HS-5 (cell line): ENCODE measurements at regions not wholly inside any gene's neighbourhood (a gene's known extent, or its start where the extent isn't known, plus 50 kb on each side); places are given as distances from the start of the nearest gene placed in this dataset.

ENCODE experiments used
- DNase-seq: peaks from one replicate; pipeline ENCODE4 v3.0.0-alpha.2; 2012; ENCODE audit warnings: low read depth

DNA sequence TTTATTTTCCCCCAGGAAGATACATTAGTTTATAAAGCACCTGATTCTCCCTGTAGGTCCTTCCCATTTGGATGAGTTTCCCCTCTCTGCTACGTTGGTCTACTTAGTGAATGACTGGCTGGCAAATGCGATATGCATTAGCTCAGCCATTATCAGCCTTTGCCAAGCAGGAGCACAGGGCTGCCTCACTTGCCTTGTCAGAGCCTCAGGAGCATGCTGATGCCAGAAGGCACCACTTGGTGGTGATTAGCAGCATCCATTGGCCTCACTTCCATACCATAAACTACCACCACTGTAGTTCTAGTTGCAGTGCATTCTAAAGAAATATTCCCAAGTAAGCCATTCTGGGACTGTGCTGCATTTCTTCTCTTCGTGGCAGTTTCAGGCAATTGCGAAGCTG lies 442.8 kb upstream of the CHST9 start:
- DNase-seq = no peak

DNA sequence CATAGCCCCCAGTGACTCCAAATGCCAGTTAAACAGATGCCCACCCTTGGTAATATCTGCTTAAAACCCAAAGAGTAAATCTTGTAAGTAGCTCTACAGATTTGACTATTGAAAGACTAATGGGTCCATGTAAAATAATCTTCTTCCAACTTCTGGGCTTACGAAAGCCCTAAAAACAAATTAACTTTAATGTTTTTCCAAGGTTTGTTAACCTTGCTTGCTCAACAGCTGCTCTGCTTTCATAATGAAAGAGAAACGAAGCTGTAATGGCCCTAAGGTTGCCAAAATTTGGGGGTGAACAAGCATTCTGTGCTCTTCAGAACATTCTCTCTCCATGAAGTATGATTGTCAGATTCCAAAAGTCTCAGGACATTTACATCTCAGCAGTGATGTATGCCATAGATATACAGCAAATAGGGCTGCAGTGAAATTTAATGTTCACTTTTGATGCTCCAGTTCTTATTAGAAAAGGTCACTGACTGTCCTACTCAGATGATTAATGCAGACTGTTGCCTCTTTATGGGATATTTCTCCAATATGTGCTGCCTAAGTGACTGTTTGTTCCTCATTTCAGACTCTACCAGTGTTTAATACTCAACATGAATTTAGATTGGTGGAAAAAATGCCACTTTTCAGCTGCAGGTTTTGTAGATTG lies 436.3 kb upstream of the CHST9 start:
- no peak for DNase-seq

- no peak for DNase-seq
Measured at GRCh38 chr18:27619906-27620305, 434.8 kb upstream of the CHST9 start.

DNA sequence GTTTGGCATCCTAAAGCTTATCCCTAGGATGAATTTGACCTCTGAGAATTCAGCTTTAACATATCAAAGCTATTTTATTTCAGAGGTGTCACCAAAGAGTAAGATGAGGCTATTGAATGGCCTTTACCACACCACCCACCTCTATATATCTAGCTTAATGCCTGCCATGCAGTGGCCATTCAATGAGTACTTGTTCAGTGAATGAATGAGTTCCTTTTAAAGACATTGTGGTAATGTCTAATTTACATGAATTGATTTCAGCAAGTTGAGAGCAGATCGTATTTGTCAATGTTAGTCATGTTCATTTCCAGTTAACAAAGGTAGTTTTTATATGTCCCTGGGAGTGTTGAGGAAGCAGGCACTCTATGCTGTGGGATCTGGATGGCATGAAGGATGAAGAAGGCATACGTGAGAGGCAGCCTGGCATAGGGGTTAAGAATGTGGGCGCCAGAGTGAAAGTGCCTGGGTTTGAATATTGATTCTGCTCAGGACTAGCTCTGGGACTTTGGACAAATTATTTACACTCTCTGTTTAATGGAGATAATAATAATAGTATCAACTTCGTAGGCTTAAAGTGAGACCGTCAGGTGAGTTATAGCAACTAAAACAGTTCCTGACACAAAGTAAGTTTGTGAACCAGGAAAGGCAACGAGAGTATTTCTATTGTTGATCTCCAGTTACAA lies 434.1 kb upstream of the CHST9 start:
- DNase-seq = no peak

DNA sequence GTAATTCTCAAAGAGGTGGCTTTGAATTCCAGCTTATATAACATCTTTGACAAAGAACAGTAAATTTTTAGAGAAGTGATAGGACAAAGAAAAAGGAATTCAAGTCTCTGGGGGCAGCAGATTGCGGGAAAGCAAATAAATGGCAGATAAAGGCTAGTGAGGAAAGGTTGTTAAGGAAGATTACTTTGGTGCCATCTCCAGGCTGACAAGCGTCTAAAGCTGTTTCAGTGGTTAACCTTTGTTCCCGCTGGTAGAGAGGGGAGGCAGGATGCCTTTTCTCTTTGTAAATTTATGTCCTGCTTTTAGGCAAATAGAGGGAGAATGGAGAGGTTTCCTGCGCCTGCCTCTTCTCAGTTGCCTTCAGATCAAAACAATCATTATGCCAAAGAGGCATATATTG lies 431.2 kb upstream of the CHST9 start:
- no peak for DNase-seq

DNA sequence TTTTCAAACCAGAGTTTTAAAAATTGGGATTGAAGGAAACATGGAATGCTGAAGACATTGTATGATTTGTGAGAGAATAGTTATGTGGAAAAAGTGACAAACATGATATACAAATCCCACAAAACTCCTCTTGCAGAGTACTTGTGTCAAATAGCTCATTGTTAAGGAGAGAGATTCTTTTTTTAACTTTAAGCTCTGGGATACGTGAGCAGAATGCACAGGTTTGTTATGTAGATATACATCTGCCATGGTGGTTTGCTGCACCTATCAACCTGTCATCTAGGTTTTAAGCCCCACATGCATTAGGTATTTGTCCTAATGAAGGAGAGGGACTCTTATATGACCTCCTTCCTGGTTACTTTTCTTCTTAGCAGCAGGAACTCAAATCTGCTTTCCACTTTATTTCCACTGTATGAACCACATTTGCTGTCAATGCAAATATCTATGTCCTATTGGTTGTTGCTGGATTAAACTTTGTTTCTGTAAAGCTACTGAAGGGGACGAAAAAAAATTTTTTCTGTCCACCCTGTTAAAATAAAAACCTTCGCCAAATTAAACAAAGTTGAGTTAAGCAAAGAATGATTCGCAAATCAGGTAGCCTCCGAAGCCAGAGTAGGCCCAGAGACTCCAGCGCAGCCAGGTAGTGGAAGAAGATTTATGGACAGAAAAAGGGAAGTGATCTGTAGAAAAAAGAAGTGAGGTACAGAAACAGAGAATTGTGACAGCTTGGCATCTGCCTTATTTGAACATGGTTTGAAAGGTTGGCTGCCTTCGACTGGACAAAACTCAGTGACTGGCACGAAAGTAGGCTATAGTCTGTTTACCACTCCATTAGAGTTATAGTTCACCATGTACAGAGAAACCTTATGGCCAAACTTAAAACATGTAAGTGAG lies 430.1 kb upstream of the CHST9 start:
- DNase-seq = no peak

DNA sequence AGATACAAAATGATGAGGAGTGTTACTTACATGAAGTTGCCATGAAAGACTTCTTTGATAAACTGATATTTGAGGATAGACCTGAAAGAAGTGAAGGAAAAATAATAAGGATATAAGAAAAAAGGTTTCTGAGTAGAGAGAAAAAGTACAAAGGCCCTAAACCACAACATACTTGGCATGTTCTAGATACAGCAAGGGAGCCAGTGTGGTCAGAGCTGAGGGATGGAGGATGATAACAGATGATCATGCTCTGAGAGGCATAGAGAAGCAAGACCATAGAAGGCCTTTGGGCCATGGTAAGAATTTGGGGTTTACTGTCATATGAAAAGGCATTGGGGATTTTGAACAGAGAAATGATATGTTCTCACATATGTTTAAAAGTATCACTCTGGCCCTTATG lies 424.1 kb upstream of the CHST9 start:
- no peak for DNase-seq

- no peak for DNase-seq
Measured at GRCh38 chr18:27608742-27609141, 423.6 kb upstream of the CHST9 start.

DNA sequence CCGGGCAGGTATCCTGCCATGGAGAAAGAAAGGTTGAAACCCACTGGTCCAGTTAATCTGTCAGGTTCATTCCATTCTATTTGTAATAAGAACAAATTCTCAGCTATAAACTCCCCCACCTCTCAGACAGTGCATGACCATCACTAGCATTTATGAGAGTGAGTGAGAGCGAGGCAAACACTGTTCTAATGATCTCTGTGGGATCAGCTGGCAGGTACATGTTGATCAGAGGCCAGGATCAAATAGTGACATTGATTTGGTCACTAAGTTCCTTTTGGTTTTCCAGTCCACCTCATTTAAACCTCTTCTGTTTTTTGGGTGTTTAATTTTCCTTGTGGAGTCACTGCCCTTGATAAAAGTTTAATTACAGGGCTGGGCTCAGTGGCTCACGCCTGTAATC lies 423.1 kb upstream of the CHST9 start:
- no peak for DNase-seq

- no peak for DNase-seq
Measured at GRCh38 chr18:27606741-27607140, 421.6 kb upstream of the CHST9 start.

GRCh38 chr18:27605107-27605834 lies 420.2 kb upstream of the CHST9 start:
- peak; percentile 26 for DNase-seq

DNA sequence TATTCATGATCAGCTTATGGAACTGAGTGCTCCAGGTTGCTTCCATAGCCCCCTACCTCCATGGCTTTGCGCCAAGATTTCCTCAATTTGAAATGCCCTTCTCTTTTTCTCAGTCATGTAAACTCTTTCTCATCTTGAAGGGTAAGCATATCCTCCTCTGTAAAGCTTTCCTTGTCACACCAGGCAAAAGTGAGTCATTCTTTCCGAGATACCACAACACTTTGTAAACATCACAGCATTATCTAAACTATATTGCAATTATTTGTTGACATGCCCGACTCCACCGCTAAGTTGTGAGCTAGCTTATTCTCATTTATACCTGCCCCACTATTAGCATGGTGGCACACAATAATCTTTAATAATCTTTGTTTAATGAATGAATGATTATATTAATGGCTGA lies 419.5 kb upstream of the CHST9 start:
- no peak for DNase-seq

DNA sequence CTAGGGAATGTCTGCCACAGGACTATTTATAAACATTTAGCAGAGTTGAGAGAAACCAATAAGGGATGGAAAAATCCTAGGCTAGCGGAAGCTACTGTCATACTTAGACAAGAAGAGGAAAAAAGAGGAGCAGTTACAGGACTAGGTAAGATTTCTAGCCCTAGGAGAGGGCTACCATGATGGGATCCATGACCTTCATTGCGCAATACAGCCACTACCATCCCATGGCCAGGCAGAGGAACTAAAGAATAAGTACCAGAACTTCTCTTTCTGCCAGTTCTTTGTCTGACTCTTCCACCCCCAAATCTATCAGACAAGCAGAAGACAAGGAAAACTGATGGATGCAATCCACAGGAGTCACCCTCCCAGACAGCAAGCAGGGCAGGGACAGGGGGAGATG lies 417.0 kb upstream of the CHST9 start:
- DNase-seq = no peak

DNA sequence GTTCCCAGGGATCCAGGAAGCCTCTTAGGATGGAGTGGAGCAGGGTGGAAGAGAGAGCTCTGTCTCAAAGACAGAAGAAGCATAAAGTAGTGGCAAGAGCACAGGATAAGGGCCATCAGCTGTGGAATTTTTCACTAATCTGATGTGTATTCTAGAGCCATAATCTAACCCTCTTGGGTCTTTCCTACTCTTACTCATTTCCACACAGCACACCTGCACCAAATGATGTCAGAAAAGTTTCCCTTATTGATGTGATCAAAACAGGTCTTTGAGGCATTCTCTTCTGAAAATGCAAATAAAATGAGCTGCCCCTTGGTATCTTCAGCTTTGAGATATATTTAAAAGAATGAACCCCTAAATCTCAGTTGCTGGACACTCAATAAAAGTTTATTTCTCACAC lies 415.1 kb upstream of the CHST9 start:
- DNase-seq = no peak

GRCh38 chr18:27599202-27599829 lies 414.2 kb upstream of the CHST9 start:
- peak; percentile 8 for DNase-seq

DNA sequence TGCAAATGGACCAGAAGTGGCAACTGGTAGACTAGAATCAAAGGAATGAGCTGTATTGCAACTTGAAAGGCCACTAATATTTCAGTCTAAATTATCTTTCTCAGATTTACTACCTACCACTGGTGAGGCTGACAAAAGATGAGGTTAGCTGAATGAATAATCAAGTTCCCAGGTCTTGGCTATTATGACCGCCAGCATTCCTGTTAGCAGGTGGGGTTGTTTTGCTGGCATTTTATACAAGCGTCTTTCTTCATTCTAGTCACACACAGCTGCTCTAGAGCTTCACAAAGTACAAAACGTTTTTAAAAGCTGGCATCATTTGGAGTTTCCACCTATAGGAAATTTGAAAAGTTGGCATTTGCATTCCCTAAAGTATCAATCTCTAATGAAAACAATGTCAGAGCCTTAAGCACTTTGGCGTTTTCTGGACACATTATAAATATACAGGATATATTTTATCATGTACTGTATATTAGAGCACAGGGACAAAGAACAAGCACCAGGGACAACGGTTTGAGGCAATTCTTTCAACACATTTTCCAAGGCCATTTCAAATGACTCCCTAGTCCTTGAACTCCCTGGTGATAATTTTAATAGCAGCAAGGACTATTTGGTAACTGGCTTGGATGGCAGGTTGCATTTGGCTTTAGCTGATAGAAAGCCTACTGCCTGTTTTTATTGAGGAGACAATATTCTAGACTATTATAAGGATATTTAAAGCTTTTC lies 410.2 kb upstream of the CHST9 start:
- no peak for DNase-seq

DNA sequence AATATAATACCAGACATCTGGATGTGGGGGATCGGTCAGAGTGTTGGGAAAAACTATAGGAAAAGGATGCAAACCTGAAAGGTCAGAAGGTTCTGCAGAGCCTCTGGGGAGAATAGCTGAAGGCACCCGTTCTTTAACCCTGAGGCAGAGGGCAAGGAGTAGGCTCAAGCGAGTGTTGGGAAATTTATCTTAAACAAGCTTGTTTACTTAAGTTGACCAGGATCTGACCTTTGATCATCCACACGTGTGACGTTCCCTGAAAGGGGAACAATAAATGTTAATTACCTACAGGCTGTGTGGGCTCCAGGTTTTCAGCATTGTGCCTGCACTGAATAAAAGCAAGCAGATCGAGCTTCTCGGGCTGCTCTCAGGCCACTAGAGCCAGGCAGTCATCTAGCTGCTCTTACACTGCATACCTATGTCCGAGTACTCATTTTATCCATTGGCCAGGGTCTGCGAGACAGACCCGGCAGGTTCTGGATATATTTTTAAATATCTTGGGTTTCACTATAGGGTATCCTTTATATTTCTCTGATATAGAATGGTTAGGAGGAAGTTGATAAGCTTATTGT lies 400.6 kb upstream of the CHST9 start:
- no peak for DNase-seq

GRCh38 chr18:27583466-27583865 lies 398.4 kb upstream of the CHST9 start:
- DNase-seq = no peak

GRCh38 chr18:27582760-27583412 lies 397.8 kb upstream of the CHST9 start:
- no peak for DNase-seq

GRCh38 chr18:27581296-27581904 lies 396.3 kb upstream of the CHST9 start:
- no peak for DNase-seq
